ENCODE measurements at regions not wholly inside any gene's neighbourhood (a gene's known extent, or its start where the extent isn't known, plus 50 kb on each side); places are given as distances from the start of the nearest gene placed in this dataset.

GRCh38 chr9:90300611-90301276, 341.9 kb downstream of the DIRAS2 start:
- no peak for DNase-seq (ENCODE audit: insufficient read length, low spot score, missing footprints)
- H3K4me2 ChIP-seq (ENCODE audit: insufficient read depth, low read length): no peak overlapping the region
- H3K4me3 ChIP-seq (ENCODE audit: insufficient read depth, low read length): no peak overlapping the region
- H3K4me1 ChIP-seq (ENCODE audit: insufficient read depth, low read length): no peaks in the 10 kb centered on the region
- H3K36me3 ChIP-seq (ENCODE audit: insufficient read depth, low read length): no peaks in the 10 kb centered on the region
- no peaks in the 10 kb centered on the region for H4K20me1 ChIP-seq (ENCODE audit: insufficient read depth, low read length)
- H3K27ac ChIP-seq (ENCODE audit: low read depth, low read length): no peak overlapping the region
- H2AFZ ChIP-seq (ENCODE audit: low read length): no peak overlapping the region
- H3K27me3 ChIP-seq (ENCODE audit: insufficient read depth, low read length): no peaks in the 10 kb centered on the region
- TF ChIP-seq, protein P1, sequence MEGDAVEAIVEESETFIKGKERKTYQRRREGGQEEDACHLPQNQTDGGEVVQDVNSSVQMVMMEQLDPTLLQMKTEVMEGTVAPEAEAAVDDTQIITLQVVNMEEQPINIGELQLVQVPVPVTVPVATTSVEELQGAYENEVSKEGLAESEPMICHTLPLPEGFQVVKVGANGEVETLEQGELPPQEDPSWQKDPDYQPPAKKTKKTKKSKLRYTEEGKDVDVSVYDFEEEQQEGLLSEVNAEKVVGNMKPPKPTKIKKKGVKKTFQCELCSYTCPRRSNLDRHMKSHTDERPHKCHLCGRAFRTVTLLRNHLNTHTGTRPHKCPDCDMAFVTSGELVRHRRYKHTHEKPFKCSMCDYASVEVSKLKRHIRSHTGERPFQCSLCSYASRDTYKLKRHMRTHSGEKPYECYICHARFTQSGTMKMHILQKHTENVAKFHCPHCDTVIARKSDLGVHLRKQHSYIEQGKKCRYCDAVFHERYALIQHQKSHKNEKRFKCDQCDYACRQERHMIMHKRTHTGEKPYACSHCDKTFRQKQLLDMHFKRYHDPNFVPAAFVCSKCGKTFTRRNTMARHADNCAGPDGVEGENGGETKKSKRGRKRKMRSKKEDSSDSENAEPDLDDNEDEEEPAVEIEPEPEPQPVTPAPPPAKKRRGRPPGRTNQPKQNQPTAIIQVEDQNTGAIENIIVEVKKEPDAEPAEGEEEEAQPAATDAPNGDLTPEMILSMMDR (IDR thresholded peaks at IDR 0.05; ENCODE audit: extremely low read depth, low read depth, low read length): no peak
- no peaks in the 10 kb centered on the region for H3K9me3 ChIP-seq (ENCODE audit: low read depth, low read length)
- no peaks in the 10 kb centered on the region for H3K79me2 ChIP-seq (ENCODE audit: insufficient read depth, low read length)

DNA sequence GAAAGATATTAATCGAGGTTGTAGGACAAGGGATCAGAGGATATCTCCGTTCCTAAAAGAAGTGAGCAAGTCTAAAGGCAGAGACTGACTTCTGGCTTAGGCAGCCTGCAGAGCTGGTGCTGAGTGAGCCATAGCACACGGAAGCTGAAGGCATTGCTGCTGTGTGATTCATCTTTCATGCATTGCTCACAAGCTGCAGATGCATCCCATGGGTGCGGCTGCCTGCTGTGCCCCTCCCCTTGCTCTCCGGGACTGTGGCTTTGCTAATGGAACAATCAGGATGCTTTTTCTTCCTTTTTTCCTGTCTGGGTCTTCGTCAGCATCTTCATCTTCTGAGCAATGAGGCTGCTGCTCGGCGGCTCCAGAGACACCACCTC, 341.4 kb downstream of the DIRAS2 start:
- Histone ChIP-seq H3K4me2 (ENCODE audit: insufficient read depth, low read length) (no peak overlapping the region), H3K4me1 (ENCODE audit: insufficient read depth, low read length) (no peaks in the 10 kb centered on the region), H3K36me3 (ENCODE audit: insufficient read depth, low read length) (no peaks in the 10 kb centered on the region), H3K27ac (ENCODE audit: low read depth, low read length) (no peak overlapping the region), H3K27me3 (ENCODE audit: insufficient read depth, low read length) (no peaks in the 10 kb centered on the region), H4K20me1 (ENCODE audit: insufficient read depth, low read length) (no peaks in the 10 kb centered on the region), H3K79me2 (ENCODE audit: insufficient read depth, low read length) (no peaks in the 10 kb centered on the region), H2AFZ (ENCODE audit: low read length) (no peak overlapping the region), H3K9me3 (ENCODE audit: low read depth, low read length) (no peaks in the 10 kb centered on the region), H3K4me3 (ENCODE audit: insufficient read depth, low read length) (no peak overlapping the region)
- TF ChIP-seq, protein P1 (IDR thresholded peaks at IDR 0.05; ENCODE audit: extremely low read depth, low read depth, low read length): no peak
- DNase-seq (ENCODE audit: insufficient read length, low spot score, missing footprints): peak; percentile 84

DNA sequence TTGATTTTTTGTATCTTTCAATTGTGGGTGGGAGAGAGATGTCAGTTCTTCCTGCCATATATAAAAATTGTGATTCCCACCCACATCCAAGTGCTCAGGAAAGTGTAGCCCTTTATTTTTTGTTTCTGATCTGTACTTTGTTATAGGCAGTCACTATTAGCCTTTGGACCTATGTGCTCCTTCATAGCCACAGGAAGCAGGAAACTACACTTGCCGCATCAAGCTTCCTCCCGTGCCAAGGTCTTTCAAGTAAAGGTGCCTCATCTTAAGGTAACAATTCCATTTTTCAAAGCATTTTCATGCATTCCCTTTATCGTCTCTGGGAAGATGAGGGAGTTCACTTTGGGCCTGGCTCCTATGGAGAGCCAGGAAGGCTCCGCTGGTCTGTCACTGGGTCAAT, 339.0 kb downstream of the DIRAS2 start:
- Histone ChIP-seq H2AFZ (ENCODE audit: low read length) (no peak overlapping the region), H3K79me2 (ENCODE audit: insufficient read depth, low read length) (no peaks in the 10 kb centered on the region), H3K9me3 (ENCODE audit: low read depth, low read length) (no peaks in the 10 kb centered on the region), H3K27me3 (ENCODE audit: insufficient read depth, low read length) (no peaks in the 10 kb centered on the region), H3K4me3 (ENCODE audit: insufficient read depth, low read length) (no peak overlapping the region), H4K20me1 (ENCODE audit: insufficient read depth, low read length) (no peaks in the 10 kb centered on the region), H3K36me3 (ENCODE audit: insufficient read depth, low read length) (no peaks in the 10 kb centered on the region), H3K27ac (ENCODE audit: low read depth, low read length) (no peak overlapping the region), H3K4me2 (ENCODE audit: insufficient read depth, low read length) (no peak overlapping the region), H3K4me1 (ENCODE audit: insufficient read depth, low read length) (no peaks in the 10 kb centered on the region)
- DNase-seq (ENCODE audit: insufficient read length, low spot score, missing footprints): no peak
- TF ChIP-seq, protein P1 (IDR thresholded peaks at IDR 0.05; ENCODE audit: extremely low read depth, low read depth, low read length): no peak

GRCh38 chr9:90306158-90306557, 336.5 kb downstream of the DIRAS2 start:
- H3K9me3 ChIP-seq (ENCODE audit: low read depth, low read length): no peaks in the 10 kb centered on the region
- no peak for DNase-seq (ENCODE audit: insufficient read length, low spot score, missing footprints)
- no peaks in the 10 kb centered on the region for H3K27me3 ChIP-seq (ENCODE audit: insufficient read depth, low read length)
- H3K79me2 ChIP-seq (ENCODE audit: insufficient read depth, low read length): no peaks in the 10 kb centered on the region
- H3K4me2 ChIP-seq (ENCODE audit: insufficient read depth, low read length): no peak overlapping the region
- H2AFZ ChIP-seq (ENCODE audit: low read length): no peak overlapping the region
- H3K4me3 ChIP-seq (ENCODE audit: insufficient read depth, low read length): no peak overlapping the region
- no peaks in the 10 kb centered on the region for H4K20me1 ChIP-seq (ENCODE audit: insufficient read depth, low read length)
- H3K27ac ChIP-seq (ENCODE audit: low read depth, low read length): no peak overlapping the region
- H3K36me3 ChIP-seq (ENCODE audit: insufficient read depth, low read length): no peaks in the 10 kb centered on the region
- TF ChIP-seq, protein P1 (IDR thresholded peaks at IDR 0.05; ENCODE audit: extremely low read depth, low read depth, low read length): no peak
- no peaks in the 10 kb centered on the region for H3K4me1 ChIP-seq (ENCODE audit: insufficient read depth, low read length)
